HG02981 (cell line): ENCODE measurements at regions not wholly inside any gene's neighbourhood (a gene's known extent, or its start where the extent isn't known, plus 50 kb on each side); places are given as distances from the start of the nearest gene placed in this dataset.
"Not testable (repeated sequence)": the region's sequence is repeated elsewhere in the genome, so short reads cannot be mapped to it uniquely, and the experiment has no call there.

ENCODE experiments used
- ATAC-seq: cut with Tn5 transposase; IDR thresholded peaks from one replicate; pipeline ENCODE4 v1.9.1; 2021; ENCODE audit warnings: mild to moderate bottlenecking, moderate library complexity; ENCODE audit not compliant: unreplicated experiment

DNA sequence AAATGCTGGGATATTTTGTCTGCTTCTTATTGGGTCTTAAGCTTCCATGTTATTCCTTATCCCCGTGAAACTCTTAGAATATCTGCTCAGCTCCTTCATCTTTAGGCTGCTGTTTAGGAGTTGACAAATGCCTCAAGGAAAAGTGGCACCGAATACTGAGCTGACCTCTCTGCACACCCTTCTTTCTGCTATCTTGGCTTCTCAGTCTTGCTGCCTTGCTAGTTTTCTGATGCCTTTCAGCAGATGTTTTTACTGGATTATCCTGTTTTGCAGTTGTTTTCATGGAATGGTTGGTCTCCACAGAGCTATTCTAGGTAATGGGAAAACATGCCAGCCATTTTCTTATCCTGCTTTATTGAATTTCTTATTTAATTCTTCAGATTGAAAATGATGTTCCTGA lies 86.3 kb downstream of the GYPE start:
- no peak for ATAC-seq

DNA sequence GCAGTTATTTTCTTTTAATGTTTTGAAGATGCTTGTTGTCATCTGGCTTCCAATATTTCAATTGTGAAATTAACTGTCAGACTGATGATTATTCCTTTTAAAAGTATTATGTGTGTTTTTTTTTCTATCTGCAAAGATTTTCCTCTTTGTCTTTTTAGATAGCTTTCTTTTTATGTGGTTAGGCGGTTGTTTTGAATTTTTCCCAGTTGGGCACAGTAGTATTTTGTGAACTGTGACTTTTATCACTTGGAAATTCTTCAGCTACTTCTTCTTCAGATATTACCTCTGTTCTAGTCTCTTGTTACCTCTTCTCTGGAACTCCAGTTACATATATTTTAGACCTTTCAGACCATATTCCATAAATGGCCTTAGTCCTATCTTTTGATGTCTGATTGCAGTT lies 87.5 kb downstream of the GYPE start:
- ATAC-seq, result not testable (repeated sequence)

DNA sequence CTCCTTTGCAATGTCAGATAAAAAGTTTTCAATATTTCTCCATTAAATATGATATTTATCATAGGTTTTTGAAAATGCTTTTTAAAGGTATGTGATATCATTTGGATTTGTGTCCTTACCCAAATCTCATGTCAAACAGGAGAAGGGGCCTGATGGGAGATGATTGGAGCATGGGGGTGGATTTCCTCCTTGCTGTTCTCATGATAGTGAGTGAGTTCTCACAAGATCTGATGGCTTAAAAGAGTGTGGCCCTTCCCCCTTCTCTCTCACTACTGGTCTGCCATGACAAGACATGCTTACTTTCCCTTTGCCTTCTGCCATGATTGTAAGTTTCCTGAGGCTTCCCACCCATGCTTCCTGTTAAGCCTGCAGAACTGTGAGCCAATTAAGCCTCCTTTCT lies 90.0 kb downstream of the GYPE start:
- ATAC-seq, result not testable (repeated sequence)

DNA sequence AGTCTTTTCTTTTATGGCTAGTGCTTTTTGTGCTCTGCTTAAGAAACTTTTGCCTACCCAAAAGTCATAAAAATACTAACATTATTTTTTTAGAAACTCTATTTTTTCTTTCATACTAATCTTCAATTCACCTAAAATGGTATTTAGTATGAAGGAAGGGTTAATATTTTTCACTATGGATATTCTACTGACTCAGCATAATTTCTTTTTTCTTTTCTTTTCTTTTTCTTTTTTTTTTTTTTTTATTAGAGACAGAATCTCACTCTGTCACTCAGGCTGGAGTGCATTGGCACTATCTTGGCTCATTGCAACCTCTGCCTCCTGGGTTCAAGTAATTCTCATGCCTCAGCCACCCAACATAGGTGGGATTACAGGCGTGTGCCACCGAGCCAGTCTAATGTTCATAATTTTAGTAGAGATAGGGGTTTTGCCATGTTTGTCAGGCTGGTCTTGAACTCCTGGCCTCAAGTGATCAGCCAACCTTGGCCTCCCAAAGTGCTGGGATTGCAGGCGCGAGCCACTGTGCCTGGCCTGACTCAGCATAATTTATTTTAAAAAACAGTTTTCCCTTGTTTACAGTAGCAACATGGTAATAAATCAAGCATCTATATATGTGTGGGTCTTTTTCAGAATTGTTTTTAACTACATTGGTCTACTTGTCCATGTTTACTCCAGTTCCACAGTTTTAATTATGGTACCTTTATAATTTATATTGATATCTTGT lies 91.8 kb downstream of the GYPE start:
- not testable (repeated sequence) for ATAC-seq

DNA sequence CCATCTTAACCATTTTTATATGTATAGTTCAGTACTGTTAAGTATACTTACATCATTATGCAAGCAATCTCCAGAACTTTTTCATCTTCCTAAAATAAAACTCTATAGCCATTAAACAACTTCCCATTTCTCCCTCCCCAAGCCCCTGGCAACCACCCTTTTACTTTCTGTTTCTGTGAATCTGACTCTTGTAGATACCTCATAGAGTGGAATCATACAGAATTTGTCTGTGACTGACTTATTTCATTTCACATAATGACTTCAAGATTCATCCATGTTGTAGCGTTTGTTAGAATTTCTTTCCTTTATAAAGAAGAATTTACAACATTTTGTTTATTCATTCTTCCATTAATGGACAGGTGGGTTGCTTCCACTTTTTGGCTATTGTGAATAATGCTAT lies 91.2 kb upstream of the FREM3 start:
- ATAC-seq, result not testable (repeated sequence)

DNA sequence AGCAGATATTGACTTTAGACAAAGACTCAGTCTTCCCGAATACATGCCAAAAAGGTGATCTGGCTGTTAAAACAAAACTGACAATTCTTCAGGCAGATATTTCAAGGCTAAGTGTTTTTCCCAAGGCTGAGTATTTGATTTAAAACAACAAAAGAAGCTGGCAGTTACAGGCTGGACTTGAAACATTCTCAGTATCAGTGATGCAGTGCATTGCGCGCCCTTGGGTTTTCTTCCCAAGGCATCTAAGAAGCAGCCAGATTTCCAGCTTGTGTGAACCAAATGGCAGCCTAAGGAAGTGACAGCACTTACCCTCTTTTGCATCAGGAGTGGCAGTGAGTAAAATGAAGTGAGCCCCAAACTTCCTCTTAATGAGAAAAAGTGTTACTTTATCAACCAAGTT lies 90.0 kb upstream of the FREM3 start:
- ATAC-seq, result not testable (repeated sequence)

DNA sequence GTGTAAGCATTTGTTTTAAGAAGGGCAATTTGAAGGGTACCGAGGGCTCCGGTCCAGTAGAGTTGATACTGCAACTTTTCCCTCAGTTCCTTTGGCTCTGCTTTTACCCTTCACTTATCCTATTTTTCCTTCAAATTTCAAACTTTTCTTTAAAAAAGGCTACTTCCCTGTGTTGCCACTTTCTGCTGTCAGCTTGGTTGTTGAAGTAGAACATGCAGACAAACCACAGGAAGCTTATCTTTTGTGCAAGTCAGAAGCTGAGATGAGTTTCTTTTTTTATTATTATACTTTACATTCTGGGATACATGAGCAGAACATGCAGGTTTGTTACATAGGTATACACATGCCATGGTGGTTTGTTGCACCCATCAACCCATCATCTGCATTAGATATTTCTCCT lies 89.1 kb upstream of the FREM3 start:
- ATAC-seq, result not testable (repeated sequence)

DNA sequence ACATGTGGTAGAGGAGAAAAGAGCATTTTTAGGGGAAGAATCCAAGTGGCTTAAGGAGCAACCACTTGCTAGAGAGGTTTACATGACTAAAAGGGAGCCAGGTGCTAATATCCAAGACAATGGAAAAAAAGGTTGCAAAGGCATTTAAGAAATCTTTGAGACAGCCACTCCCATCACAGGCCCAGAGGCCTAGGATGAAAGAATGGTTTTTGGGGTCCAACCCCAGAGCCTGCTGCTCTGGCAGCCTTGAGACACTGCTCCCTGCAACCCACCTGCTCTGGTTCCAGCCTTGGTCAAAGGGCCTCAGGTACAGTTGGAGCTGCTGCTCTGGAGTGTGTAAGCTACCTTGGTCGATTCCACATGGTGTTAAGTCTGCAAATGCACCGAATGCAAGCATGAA lies 84.1 kb upstream of the FREM3 start:
- ATAC-seq, result no peak

DNA sequence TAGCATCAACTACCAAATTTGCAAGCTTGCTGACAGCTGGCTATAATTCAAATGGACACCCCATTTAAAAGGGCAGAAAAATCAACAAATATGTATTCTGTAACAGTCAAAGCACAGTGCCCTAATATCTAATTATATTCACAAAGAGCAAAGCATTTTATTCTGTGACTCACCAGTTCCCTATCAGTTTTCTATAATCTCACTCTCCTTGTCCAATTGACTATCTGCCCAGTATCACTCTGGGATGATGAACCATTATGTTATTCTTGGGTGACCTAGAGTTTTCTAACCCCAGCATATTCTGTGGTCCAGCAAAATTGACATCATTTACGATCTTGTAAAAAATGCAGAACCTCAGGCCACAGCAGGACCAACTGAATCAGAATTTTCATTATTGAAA lies 82.0 kb upstream of the FREM3 start:
- no peak for ATAC-seq

DNA sequence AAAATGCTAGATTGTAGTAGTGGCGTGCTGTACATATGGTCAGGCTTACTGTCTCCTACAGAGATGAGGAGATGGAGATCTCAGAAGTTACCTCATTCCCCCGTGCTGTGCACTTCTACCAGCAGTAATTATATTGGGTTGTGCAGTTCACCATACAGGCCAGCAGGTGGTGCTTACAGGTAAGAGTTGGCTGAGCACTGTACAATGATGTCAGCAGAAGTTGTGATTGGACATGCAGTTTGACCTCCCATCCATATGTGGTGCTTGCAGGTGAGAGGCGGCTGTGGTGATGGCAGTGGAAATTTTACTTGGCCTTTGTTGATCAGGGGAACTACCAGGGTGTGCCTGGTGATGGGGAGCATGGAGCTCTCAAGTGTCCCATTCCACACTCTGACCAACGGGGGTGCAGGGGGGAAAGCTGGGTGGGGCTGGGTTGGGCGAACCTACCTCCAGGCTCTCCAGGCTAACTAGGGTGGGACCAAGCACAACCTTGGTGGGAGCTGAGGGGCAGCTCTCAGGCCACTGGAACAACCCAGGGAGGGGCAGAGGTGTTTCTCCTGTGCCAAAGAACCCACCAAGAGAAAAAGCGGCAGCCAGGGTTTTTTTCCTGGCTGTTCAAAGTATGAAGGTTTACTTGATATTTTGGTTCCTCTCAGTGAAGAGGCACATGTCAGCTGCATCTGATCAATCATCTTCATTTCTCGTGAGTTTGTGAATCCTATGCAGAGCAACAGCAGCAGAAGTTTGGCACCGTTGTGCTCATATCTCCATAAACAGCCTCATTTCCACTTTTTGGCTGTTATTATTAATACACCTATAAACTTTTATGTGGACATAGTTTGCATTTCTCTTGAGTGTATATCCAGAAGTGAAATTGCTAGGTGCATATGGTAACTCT lies 73.8 kb upstream of the FREM3 start:
- peak; percentile 100 for ATAC-seq

DNA sequence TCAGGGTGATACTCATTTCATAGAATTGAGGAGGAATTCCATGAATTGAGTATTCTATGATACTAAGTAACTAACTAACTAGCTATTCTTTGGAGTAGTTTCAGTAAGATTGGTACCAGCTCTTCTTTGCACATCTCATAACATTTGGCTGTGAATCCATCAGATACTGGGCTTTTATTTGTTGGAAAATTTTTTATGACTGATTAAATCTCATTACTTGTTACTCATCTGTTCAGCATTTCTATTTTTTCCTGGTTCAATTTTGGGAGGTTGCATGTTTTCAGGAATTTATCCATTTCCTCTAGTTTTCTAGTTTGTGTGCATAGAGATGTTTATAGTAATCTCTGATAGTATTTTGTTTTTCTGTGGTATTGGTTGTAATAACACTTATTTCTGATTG lies 70.8 kb upstream of the FREM3 start:
- no peak for ATAC-seq

DNA sequence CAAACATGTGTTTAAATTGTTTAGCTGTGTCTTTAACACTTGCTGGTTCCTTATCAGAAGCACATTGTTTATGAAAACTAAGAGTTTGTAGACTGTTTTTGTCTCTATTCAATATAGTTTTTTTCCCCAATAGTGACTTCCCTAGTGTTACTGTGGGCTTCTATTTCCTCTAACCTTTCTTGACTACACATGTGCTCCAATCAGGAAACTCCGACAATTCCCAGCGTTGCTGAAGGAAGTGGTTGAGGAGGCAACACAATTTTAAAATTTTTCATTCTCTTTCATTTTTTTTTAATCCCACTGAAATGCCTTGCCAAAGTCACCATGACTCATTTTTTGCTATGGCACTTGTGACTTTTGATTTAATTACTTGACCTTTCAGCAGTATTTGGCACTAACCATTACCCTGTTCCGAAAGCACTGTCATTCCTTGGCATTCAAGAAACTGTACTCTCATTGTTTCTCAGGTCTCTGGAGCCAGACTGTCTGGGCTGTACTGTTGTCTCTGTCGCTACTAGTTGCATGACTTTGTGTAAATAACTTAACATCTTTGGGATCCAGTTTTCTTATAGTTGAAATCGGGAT lies 67.6 kb upstream of the FREM3 start:
- no peak for ATAC-seq

DNA sequence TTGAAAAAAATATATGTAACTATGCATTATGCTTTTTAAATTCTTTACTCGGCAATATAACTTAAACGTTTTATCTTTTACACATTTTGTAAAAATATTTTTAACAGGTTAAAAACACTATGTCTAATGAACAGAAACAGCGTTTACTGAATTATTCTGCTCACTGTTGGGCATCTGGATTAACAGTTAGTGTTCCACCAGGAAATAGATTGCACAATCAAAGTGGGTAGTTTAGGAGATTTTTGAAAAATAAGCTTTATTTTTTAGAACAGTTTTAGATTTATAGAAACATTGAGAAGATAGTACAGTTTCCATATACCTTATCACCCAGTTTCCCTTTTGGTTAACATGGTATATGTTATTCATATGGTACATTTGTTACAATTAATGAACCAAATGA lies 63.1 kb upstream of the FREM3 start:
- ATAC-seq, result no peak

DNA sequence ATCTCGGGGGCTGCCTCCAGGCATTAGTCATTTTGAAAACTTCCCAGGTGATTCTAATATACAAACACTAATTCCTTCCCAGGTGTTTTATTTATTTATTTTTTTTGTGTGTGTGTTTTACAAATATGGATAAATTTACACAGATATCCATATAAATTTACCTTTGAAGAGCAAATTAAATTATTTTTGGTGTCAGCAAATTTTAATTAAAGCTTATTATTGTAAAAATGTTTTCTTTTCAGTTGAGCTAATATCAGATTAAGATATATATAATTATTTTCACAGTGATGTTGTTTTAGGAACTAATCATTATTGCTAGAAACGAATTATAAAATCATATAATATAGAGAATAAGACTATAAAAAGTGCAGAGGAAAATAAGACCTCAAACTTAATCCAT lies 62.0 kb upstream of the FREM3 start:
- no peak for ATAC-seq
